Breast epithelium (tissue), 4 donors: ENCODE measurements at regions not wholly inside any gene's neighbourhood (a gene's known extent, or its start where the extent isn't known, plus 50 kb on each side); places are given as distances from the start of the nearest gene placed in this dataset.

Experiments
- DNase-seq, 2 donors: peaks; one replicate each; pipeline ENCODE4 v3.0.0-alpha.2; 2019; ENCODE audit warnings: low spot score in 2 of 2
- H3K27ac ChIP-seq, 2 donors: fragments of 200-600 bp; sonication (generic) in 1 of 2; one replicate each; pipeline ENCODE4 v1.5.1; 2016 to 2019; ENCODE audit warnings: mild to moderate bottlenecking in 1 of 2
- H3K27me3 ChIP-seq, 2 donors: fragments of 200-600 bp; sonication (generic) in 1 of 2; one replicate each; pipeline versions ENCODE4 v1.5.1 to v1.6.0; 2017 to 2019; ENCODE audit warnings: control low read depth in 1 of 2, mild to moderate bottlenecking in 1 of 2
- H3K36me3 ChIP-seq: fragments of 200-600 bp; one replicate; pipeline ENCODE4 v1.5.1; 2019
- H3K4me1 ChIP-seq, 2 donors: fragments of 200-600 bp; sonication (generic); one replicate each; pipeline ENCODE4 v1.5.1; 2016 to 2019; ENCODE audit warnings: control low read depth in 1 of 2
- H3K4me3 ChIP-seq, 3 donors: fragments of 200-600 bp; sonication (generic); 1 replicate in 2 of 3; 2 replicates in 1 of 3; pipeline ENCODE4 v1.5.1; 2016 to 2019; ENCODE audit warnings: mild to moderate bottlenecking in 3 of 3, moderate library complexity in 2 of 3
- H3K9me3 ChIP-seq, 2 donors: fragments of 200-600 bp; sonication (generic) in 1 of 2; one replicate each; pipeline ENCODE4 v1.5.1; 2016 to 2019; ENCODE audit warnings: control low read depth in 1 of 2
- CTCF ChIP-seq, 3 donors: fragments of 450-650 bp; IDR thresholded peaks; one replicate each; pipeline ENCODE4 v1.5.1; 2016 to 2017; ENCODE audit warnings: antibody characterized with exemption in 3 of 3, mild to moderate bottlenecking in 3 of 3, moderate library complexity in 3 of 3
- POLR2A ChIP-seq: fragments of 450-650 bp; IDR thresholded peaks from one replicate; pipeline ENCODE4 v1.6.1; 2016; ENCODE audit warnings: antibody characterized with exemption, mild to moderate bottlenecking, moderate library complexity
- POLR2AphosphoS5 ChIP-seq, 3 donors: sonication (generic); formaldehyde crosslinking; IDR thresholded peaks; one replicate each; pipeline ENCODE4 v1.6.1; 2017; ENCODE audit warnings: antibody characterized with exemption in 3 of 3
- intact Hi-C: fragments of 100-400 bp; cut with DNase I; formaldehyde crosslinking; loops from one replicate; pipeline ENCODE4 v1.15.1; 2023; ENCODE audit warnings: low total_unique reads

GRCh38 chr2:142330458-142330857 is 199.6 kb upstream of the LRP1B start:
- Histone ChIP-seq H3K27ac (no peak overlapping the region), H3K27me3 (no peaks in the 10 kb centered on the region), H3K4me1 (no peaks in the 10 kb centered on the region), H3K9me3 (peaks cover 0 to 10% of the 10 kb centered on the region in 2 donors), H3K4me3 (no peak overlapping the region), H3K36me3 (no peaks in the 10 kb centered on the region)
- intact Hi-C loops: no loop called here
- TF ChIP-seq CTCF (IDR thresholded peaks at IDR 0.05) (no peak), POLR2AphosphoS5 (IDR thresholded peaks at IDR 0.05) (no peak), POLR2A (no peak)
- no peak for DNase-seq

- intact Hi-C loops: no loop called here
- TF ChIP-seq POLR2AphosphoS5 (IDR thresholded peaks at IDR 0.05): no peak
- Histone ChIP-seq H3K27ac (no peak overlapping the region), H3K27me3 (no peaks in the 10 kb centered on the region), H3K9me3 (no peaks in the 10 kb centered on the region), H3K4me1 (no peaks in the 10 kb centered on the region), H3K36me3 (no peaks in the 10 kb centered on the region), H3K4me3 (no peak overlapping the region)
- no peak for DNase-seq
These were observed 195.1 kb upstream of the LRP1B start for GRCh38 chr2:142325870-142326269.

DNA sequence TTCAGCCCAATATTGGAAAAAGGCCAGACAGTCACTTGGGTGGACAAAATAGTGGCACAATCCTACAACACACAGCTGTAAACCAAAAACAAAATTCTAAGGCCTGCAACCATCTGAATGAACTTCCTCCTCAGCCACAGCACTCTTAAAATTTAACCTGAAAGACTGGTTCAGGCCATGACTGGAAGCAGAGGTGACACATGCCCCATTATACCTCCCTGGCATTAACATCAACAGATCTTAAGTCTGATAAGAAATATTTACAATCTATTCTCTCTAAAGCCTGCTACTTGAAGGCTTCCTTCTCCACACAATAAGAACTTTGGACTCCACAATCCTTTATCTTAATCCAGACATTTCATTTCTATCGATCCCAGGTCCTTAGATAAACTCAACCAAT is 192.4 kb upstream of the LRP1B start:
- H3K4me3 ChIP-seq: no peak overlapping the region
- DNase-seq: no peak
- TF ChIP-seq CTCF (IDR thresholded peaks at IDR 0.05) (no peak), POLR2AphosphoS5 (IDR thresholded peaks at IDR 0.05) (no peak), POLR2A (no peak)
- H3K4me1 ChIP-seq: no peaks in the 10 kb centered on the region
- no peaks in the 10 kb centered on the region for H3K36me3 ChIP-seq
- intact Hi-C loops: no loop called here
- H3K27me3 ChIP-seq: no peaks in the 10 kb centered on the region
- H3K27ac ChIP-seq: no peak overlapping the region
- H3K9me3 ChIP-seq: no peaks in the 10 kb centered on the region

GRCh38 chr2:142321706-142322280 is 191.0 kb upstream of the LRP1B start:
- intact Hi-C loops: no loop called here
- no peaks in the 10 kb centered on the region for H3K27me3 ChIP-seq
- no peak for TF ChIP-seq CTCF (IDR thresholded peaks at IDR 0.05)
- H3K27ac ChIP-seq: no peak overlapping the region
- H3K36me3 ChIP-seq: no peaks in the 10 kb centered on the region
- H3K4me1 ChIP-seq: no peaks in the 10 kb centered on the region
- DNase-seq: no peak
- no peak overlapping the region for H3K4me3 ChIP-seq
- H3K9me3 ChIP-seq: no peaks in the 10 kb centered on the region

DNA sequence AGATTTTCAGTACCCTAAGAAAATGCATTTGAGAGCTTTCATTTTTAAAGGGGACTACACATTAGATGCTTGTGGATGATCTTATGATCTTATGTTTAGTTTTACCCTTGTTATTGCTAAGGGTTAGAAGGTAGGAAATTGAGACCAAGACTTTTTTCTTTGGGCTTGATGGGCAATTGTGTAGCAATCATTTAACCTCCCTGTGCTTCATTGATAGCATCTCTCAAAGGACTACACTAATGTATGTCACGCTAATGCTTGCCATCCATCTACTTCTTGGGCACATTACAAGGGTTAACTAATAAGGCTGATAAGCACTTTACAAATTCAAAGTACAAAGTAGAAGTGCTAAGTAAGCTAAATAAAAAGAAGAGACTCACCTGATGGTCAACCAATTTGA is 189.3 kb upstream of the LRP1B start:
- TF ChIP-seq CTCF (IDR thresholded peaks at IDR 0.05) (no peak), POLR2AphosphoS5 (IDR thresholded peaks at IDR 0.05) (no peak), POLR2A (no peak)
- Histone ChIP-seq H3K9me3 (no peaks in the 10 kb centered on the region), H3K36me3 (no peaks in the 10 kb centered on the region), H3K27ac (no peak overlapping the region), H3K4me1 (no peaks in the 10 kb centered on the region), H3K4me3 (no peak overlapping the region), H3K27me3 (no peaks in the 10 kb centered on the region)
- intact Hi-C loops: no loop called here
- no peak for DNase-seq

DNA sequence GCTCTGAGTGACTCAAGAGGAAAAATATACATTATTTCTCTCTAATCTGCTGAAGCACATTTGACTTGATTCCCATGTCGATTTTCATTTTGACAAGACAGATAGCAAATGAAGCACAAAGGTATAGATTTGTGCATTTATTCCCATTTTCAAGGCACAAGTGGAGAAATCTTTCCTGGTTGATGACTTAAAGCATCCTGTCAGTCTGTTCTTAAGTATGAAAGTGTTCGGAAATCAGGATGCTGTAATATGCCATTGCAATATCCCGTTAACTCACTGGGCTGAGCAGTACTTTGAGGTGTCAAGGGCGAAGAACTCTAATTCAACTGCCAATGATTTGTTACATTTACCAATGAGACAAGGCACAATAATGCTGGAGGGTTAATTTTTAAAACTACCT is 185.2 kb upstream of the LRP1B start:
- no peak for TF ChIP-seq POLR2A
- TF ChIP-seq POLR2AphosphoS5 (IDR thresholded peaks at IDR 0.05): no peak
- no peak for TF ChIP-seq CTCF (IDR thresholded peaks at IDR 0.05)
- no peak for DNase-seq
- no peaks in the 10 kb centered on the region for H3K36me3 ChIP-seq
- H3K4me3 ChIP-seq: no peak overlapping the region
- no peaks in the 10 kb centered on the region for H3K27me3 ChIP-seq
- no peaks in the 10 kb centered on the region for H3K9me3 ChIP-seq
- intact Hi-C loops: no loop called here
- H3K4me1 ChIP-seq: no peaks in the 10 kb centered on the region
- no peak overlapping the region for H3K27ac ChIP-seq
